Natural killer cell (primary cell): ENCODE measurements at regions not wholly inside any gene's neighbourhood (a gene's known extent, or its start where the extent isn't known, plus 50 kb on each side); places are given as distances from the start of the nearest gene placed in this dataset.

Experiments
- ATAC-seq, 3 donors: fragments of 150-1000 bp in 2 of 3; fragments of 200-7000 bp in 1 of 3; cut with Tn5 transposase; 1 replicate in 1 of 3; 2 replicates in 2 of 3; pipeline ENCODE4 v1.10.0; 2021; ENCODE audit warnings: mild to moderate bottlenecking in 2 of 3, moderate library complexity in 2 of 3
- DNase-seq, 2 donors: peaks; one replicate each; pipeline versions ENCODE4 v3.0.0 to v3.0.0-alpha.2; 2013 to 2021; ENCODE audit warnings: mixed read lengths in 1 of 2
- H3K27ac ChIP-seq: one replicate; pipeline ENCODE4 v1.5.1; 2013; ENCODE audit warnings: mild to moderate bottlenecking, low read length
- H3K27me3 ChIP-seq: one replicate; pipeline ENCODE4 v1.6.1; 2013; ENCODE audit warnings: low read length; ENCODE audit not compliant: control insufficient read depth, insufficient read depth
- H3K36me3 ChIP-seq: one replicate; pipeline ENCODE4 v1.6.1; 2013; ENCODE audit warnings: low read length; ENCODE audit not compliant: control insufficient read depth, insufficient read depth
- H3K4me1 ChIP-seq: one replicate; pipeline ENCODE4 v1.6.1; 2013; ENCODE audit warnings: low read length; ENCODE audit not compliant: control insufficient read depth, insufficient read depth
- H3K4me3 ChIP-seq: one replicate; pipeline ENCODE4 v1.5.1; 2013; ENCODE audit warnings: low read length
- H3K9me3 ChIP-seq: one replicate; pipeline ENCODE4 v1.6.1; 2013; ENCODE audit warnings: low read length; ENCODE audit not compliant: control insufficient read depth, insufficient read depth
- H3K27ac Mint-ChIP-seq, 2 donors: one replicate each; pipeline ENCODE4 v1.8.0; 2022; ENCODE audit warnings: mild to moderate bottlenecking in 2 of 2, mixed read lengths in 2 of 2, moderate library complexity in 1 of 2
- H3K27me3 Mint-ChIP-seq, 2 donors: one replicate each; pipeline ENCODE4 v1.8.0; 2022; ENCODE audit warnings: low read depth in 2 of 2, mixed read lengths in 2 of 2
- H3K36me3 Mint-ChIP-seq: one replicate; pipeline ENCODE4 v1.8.0; 2022; ENCODE audit warnings: mixed read lengths
- H3K4me1 Mint-ChIP-seq, 2 donors: one replicate each; pipeline ENCODE4 v1.8.0; 2022; ENCODE audit warnings: mixed read lengths in 2 of 2
- H3K4me3 Mint-ChIP-seq: one replicate; pipeline ENCODE4 v1.8.0; 2022; ENCODE audit warnings: mild to moderate bottlenecking, moderate library complexity, mixed read lengths
- H3K9me3 Mint-ChIP-seq, 2 donors: one replicate each; pipeline ENCODE4 v1.8.0; 2022; ENCODE audit warnings: mixed read lengths in 2 of 2
- CTCF ChIP-seq: fragments of 200-600 bp; IDR thresholded peaks from one replicate; pipeline ENCODE4 v1.8.0; 2022; ENCODE audit warnings: antibody characterized with exemption
- WGBS: methylation state at CpG from one replicate; pipeline ENCODE4 v1.1.7; 2013; ENCODE audit warnings: missing lambda C conversion rate; ENCODE audit not compliant: insufficient coverage; 5-methylcytosine and 5-hydroxymethylcytosine counted together
- intact Hi-C: fragments of 100-400 bp; cut with micrococcal nuclease; formaldehyde crosslinking; loops from one replicate; pipeline ENCODE4 v1.14.2; 2022

- no peaks in the 10 kb centered on the region for H3K36me3 Mint-ChIP-seq
- intact Hi-C loops: no loop called here
- Histone ChIP-seq H3K9me3 (no peaks in the 10 kb centered on the region), H3K36me3 (no peaks in the 10 kb centered on the region), H3K4me1 (no peaks in the 10 kb centered on the region), H3K27me3 (no peaks in the 10 kb centered on the region), H3K4me3 (no peak overlapping the region), H3K27ac (no peak overlapping the region)
- DNase-seq (no peak), ATAC-seq (no peak)
- peaks cover 0 to 10% of the 10 kb centered on the region in 2 donors for H3K27me3 Mint-ChIP-seq
- no peak for TF ChIP-seq CTCF
- peaks cover 0 to 3% of the 10 kb centered on the region in 2 donors for H3K4me1 Mint-ChIP-seq
- 91% methylated on average over 5 of the region's 5 CpGs for WGBS
- no peak overlapping the region for H3K4me3 Mint-ChIP-seq
- peaks cover 0 to 2% of the 10 kb centered on the region in 2 donors for H3K9me3 Mint-ChIP-seq
- no peak overlapping the region for H3K27ac Mint-ChIP-seq
These were observed 365.4 kb upstream of the DUSP10 start for GRCh38 chr1:222107267-222107666.

- H3K27ac Mint-ChIP-seq: no peak overlapping the region
- no peak overlapping the region for H3K4me3 Mint-ChIP-seq
- H3K36me3 Mint-ChIP-seq: no peaks in the 10 kb centered on the region
- no peaks in the 10 kb centered on the region for H3K4me1 ChIP-seq
- H3K9me3 ChIP-seq: no peaks in the 10 kb centered on the region
- H3K27me3 Mint-ChIP-seq: peaks cover 0 to 7% of the 10 kb centered on the region in 2 donors
- no peaks in the 10 kb centered on the region for H3K36me3 ChIP-seq
- 83% methylated on average over 5 of the region's 5 CpGs for WGBS
- peaks cover 0 to 8% of the 10 kb centered on the region in 2 donors for H3K4me1 Mint-ChIP-seq
- TF ChIP-seq CTCF: no peak
- no peak overlapping the region for H3K4me3 ChIP-seq
- no peak for ATAC-seq
- no peak for DNase-seq
- no peak overlapping the region for H3K27ac ChIP-seq
- H3K27me3 ChIP-seq: no peaks in the 10 kb centered on the region
- no peaks in the 10 kb centered on the region for H3K9me3 Mint-ChIP-seq
- intact Hi-C loops: no loop called here
These were observed 364.5 kb upstream of the DUSP10 start for GRCh38 chr1:222106377-222106776.

- intact Hi-C loops: no loop called here
- ATAC-seq (no peak), DNase-seq (no peak)
- H3K36me3 Mint-ChIP-seq: no peaks in the 10 kb centered on the region
- Histone ChIP-seq H3K36me3 (no peaks in the 10 kb centered on the region), H3K4me3 (no peak overlapping the region), H3K9me3 (no peaks in the 10 kb centered on the region), H3K27ac (no peak overlapping the region), H3K4me1 (no peaks in the 10 kb centered on the region), H3K27me3 (no peaks in the 10 kb centered on the region)
- no peak overlapping the region for H3K4me3 Mint-ChIP-seq
- peaks cover 4 to 10% of the 10 kb centered on the region in 2 donors for H3K27me3 Mint-ChIP-seq
- no peak for TF ChIP-seq CTCF
- no peaks in the 10 kb centered on the region for H3K9me3 Mint-ChIP-seq
- 94% methylated on average over 4 of the region's 4 CpGs for WGBS
- peaks cover 0 to 8% of the 10 kb centered on the region in 2 donors for H3K4me1 Mint-ChIP-seq
- H3K27ac Mint-ChIP-seq: no peak overlapping the region
These were observed 364.0 kb upstream of the DUSP10 start for GRCh38 chr1:222105861-222106260.

GRCh38 chr1:222105393-222105737 lies 363.5 kb upstream of the DUSP10 start:
- no peak overlapping the region for H3K4me3 ChIP-seq
- peaks cover 9 to 10% of the 10 kb centered on the region in 2 donors for H3K27me3 Mint-ChIP-seq
- intact Hi-C loops: no loop called here
- H3K4me3 Mint-ChIP-seq: no peak overlapping the region
- no peak overlapping the region for H3K27ac Mint-ChIP-seq
- H3K4me1 ChIP-seq: no peaks in the 10 kb centered on the region
- peaks cover 0 to 8% of the 10 kb centered on the region in 2 donors for H3K4me1 Mint-ChIP-seq
- no peaks in the 10 kb centered on the region for H3K27me3 ChIP-seq
- H3K9me3 ChIP-seq: no peaks in the 10 kb centered on the region
- 100% methylated on average over 1 of the region's 1 CpG for WGBS
- ATAC-seq (no peak), DNase-seq (no peak)
- H3K36me3 Mint-ChIP-seq: no peaks in the 10 kb centered on the region
- H3K9me3 Mint-ChIP-seq: no peaks in the 10 kb centered on the region
- H3K36me3 ChIP-seq: no peaks in the 10 kb centered on the region
- TF ChIP-seq CTCF: no peak
- H3K27ac ChIP-seq: no peak overlapping the region
